Superior temporal gyrus (tissue), 1 donor: ENCODE measurements at regions not wholly inside any gene's neighbourhood (a gene's known extent, or its start where the extent isn't known, plus 50 kb on each side); places are given as distances from the start of the nearest gene placed in this dataset.

Experiments
- DNase-seq: peaks from one replicate; pipeline ENCODE4 v3.0.0-alpha.2; 2016; ENCODE audit errors: extremely low spot score

GRCh38 chr2:134119713-134120405 lies 134.0 kb upstream of the MGAT5 start:
- DNase-seq = peak; percentile 95

GRCh38 chr2:134120406-134120732 lies 133.5 kb upstream of the MGAT5 start:
- DNase-seq = no peak

GRCh38 chr2:134120733-134121630 lies 132.9 kb upstream of the MGAT5 start:
- peak; percentile 64 for DNase-seq

DNA sequence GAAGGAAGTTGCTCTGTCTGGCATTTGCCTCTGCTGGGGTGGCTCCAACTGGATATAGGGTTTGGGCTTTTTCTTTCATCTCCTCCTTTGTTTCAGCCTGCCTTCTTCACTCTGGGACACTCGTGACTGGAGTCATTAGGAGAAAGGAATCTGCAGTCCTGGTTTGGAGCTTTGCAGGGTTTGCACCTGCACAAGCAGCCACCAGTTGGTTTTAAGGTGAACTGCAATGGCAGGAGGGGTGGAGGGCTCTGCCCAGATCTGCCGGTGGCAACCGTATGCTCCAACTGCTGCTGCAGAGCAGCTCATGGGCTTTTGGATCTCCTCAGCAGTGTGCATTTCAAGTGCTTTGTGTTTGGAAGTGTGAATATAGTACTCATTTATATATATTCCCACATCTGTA lies 131.3 kb upstream of the MGAT5 start:
- peak; percentile 7 for DNase-seq

DNA sequence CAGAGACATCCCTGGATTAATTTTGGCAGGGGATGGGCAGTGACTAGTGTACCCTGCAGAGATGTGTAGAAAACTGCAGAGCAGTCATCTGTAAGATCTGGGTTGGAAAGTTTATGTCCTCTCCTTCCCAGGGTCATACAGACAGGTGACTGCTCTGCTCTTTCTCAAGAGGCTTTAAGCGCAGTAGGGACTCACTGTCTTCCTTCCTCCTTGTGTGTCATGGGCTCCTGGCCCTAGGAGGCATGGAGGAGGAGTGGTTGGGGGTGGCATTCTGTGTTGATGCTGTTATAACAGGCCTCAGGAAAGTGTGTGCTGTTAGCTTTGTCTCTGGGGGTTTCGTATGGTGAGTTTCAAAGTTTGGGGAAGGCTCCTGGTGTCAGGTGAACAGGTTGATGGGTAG lies 130.5 kb upstream of the MGAT5 start:
- DNase-seq = no peak

- DNase-seq = peak; percentile 9
These were observed 129.7 kb upstream of the MGAT5 start for GRCh38 chr2:134124047-134124753.

DNA sequence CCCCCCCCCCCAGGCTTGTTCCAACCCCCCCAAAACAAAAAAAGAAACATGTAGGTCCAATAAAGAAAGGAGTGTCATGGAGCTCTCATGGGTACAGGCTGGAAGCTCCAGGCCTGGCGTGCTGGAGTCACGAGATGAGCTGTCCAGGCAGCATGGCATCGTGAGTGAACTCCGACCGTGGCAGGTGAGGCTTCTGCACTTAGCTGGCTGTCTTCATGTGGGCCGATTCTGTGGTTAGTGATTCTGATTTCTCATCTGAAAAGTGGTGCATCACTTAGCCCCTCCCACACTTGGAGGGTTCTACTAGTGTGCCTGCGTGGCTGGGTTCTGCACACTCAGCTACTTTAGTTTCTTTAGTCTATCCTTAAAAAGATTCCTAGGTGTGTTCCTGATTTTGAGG lies 126.4 kb upstream of the MGAT5 start:
- peak; percentile 7 for DNase-seq

GRCh38 chr2:134128746-134129145 lies 125.1 kb upstream of the MGAT5 start:
- no peak for DNase-seq

- no peak for DNase-seq
These were observed 123.9 kb upstream of the MGAT5 start for GRCh38 chr2:134129900-134130537.

DNA sequence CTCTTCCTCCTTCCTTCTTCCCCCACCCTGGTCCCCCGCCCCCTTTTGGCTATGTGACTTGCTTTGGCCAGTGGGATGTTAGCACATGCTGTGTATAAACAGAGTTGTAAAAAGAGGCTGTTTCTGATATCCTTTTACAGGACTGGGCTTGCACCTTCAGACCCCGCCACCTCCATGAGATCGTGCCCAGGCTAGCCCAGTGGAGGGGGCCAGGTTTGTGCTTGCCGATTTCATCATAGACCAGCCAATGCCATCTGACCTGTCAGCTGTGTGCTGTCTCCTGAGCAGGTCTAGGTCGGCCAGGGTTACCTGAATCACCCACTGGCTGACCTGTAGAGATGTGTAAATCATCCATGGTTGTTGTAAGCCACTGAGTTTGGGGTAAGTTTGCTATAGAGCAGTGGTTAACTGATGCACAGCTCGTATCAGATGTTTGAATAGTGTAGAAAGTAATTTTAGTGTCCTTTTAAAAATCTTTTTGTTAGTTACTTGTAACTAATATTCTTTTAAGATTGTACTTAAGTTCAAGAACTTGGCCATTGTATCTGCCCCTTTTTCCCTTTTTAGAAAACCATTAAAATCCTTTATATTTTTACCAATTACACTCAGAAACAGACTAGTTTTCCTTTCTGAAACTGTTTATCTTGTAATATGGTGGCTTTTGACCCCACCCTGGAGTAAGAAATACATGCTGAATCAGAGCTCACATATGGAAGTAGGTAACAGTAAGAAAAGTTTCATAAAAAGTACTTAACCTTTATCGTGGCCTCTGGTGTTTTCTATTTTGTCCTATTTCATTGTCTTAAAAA lies 122.0 kb upstream of the MGAT5 start:
- no peak for DNase-seq

- no peak for DNase-seq
These were observed 121.4 kb upstream of the MGAT5 start for GRCh38 chr2:134132490-134132857.

GRCh38 chr2:134133622-134134312 lies 120.1 kb upstream of the MGAT5 start:
- DNase-seq = no peak

GRCh38 chr2:134134313-134134706 lies 119.6 kb upstream of the MGAT5 start:
- DNase-seq = no peak

DNA sequence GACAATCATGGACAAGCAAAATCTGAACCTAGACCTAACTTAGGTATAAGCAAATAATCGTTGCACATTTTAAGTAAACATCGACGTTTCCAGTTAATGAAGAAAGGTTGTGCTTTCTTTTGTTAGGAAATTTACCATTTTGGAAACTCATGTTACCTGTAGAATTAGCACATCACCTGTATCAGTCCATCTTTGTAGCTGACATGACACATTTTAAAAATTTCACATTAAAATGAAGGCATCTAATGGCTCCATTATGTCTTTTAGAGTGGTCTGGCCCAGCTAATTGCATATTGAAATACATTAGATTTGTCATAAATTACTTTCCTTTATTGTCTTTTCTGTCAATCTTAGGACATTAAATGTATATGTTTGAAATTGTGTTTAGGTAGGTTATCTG lies 119.0 kb upstream of the MGAT5 start:
- DNase-seq = no peak

- no peak for DNase-seq
These were observed 118.1 kb upstream of the MGAT5 start for GRCh38 chr2:134135793-134136192.

- DNase-seq = no peak
These were observed 117.1 kb upstream of the MGAT5 start for GRCh38 chr2:134136731-134137130.

- no peak for DNase-seq
These were observed 116.7 kb upstream of the MGAT5 start for GRCh38 chr2:134137182-134137611.

GRCh38 chr2:134138115-134138514 lies 115.8 kb upstream of the MGAT5 start:
- no peak for DNase-seq

- DNase-seq = no peak
These were observed 114.3 kb upstream of the MGAT5 start for GRCh38 chr2:134139611-134140010.

DNA sequence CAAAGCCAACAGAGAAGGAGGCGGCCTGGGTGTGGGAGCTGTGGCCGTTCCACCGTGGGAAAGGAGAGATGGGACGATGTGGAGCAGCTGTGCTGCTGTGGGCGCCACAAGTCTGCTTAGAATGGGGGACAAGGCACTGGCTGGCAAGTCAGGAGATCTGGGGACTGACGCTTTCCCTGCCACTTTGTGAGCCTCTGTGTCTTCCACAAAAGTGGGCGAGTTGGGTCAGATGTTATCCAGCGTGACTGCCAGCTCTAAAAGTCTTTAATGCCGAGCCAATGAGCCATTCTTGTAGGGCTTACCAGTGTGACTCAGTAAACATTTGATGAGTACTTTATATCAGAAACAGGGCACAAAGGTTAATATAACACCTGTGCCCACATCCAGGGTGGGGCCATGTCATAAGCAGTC lies 113.6 kb upstream of the MGAT5 start:
- peak; percentile 79 for DNase-seq
